GM18505 (cell line): ENCODE measurements at regions not wholly inside any gene's neighbourhood (a gene's known extent, or its start where the extent isn't known, plus 50 kb on each side); places are given as distances from the start of the nearest gene placed in this dataset.

Source experiments
- ATAC-seq: cut with Tn5 transposase; IDR thresholded peaks from one replicate; pipeline ENCODE4 v1.9.1; 2021; ENCODE audit not compliant: unreplicated experiment
- POLR2A ChIP-seq: IDR thresholded peaks from 4 replicates; pipeline ENCODE4 v1.6.1; 2011; ENCODE audit warnings: borderline replicate concordance; ENCODE audit not compliant: insufficient read depth, insufficient read length; ENCODE audit errors: extremely low read depth

DNA sequence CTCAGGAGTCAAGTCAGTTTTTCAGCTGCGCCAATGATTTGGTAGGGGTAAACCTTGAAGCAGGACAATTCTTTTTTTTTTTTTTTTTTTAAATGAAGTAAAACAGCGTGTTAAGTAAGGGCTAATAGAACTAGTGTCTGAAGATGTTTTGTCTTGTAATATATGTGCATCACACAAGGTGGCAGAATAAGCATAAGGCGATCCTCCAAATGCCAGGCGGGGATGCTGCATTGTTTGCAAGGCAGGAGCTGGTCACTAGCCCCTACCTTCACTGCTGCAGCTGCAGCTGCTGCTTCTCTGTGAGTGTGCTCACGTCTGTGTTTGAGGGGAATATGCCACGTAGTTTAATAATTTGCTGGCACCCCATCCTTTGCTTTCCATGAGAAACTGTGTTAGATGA lies 272.7 kb upstream of the MAP3K7 start:
- no peak for ATAC-seq
- no peak for TF ChIP-seq POLR2A

DNA sequence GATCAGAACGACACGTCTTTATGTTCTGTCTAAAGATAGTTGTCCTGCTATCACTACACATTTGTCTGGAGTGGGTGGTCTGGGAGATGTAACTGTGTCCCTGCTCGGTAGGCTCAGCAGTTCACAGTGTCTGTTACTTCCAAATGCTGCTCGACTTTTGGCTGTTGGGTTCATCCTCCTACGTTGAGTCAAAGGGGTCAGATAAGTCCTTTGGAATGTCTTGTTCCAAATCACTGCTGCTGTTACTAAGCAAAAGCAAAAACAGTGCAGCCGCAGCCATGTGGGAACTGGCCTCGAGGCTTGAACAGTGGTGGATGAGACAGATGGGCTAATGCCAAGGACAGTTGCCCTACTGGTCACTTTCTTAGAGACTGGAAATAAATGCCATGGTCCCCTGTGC lies 272.2 kb upstream of the MAP3K7 start:
- no peak for ATAC-seq
- TF ChIP-seq POLR2A, result no peak

DNA sequence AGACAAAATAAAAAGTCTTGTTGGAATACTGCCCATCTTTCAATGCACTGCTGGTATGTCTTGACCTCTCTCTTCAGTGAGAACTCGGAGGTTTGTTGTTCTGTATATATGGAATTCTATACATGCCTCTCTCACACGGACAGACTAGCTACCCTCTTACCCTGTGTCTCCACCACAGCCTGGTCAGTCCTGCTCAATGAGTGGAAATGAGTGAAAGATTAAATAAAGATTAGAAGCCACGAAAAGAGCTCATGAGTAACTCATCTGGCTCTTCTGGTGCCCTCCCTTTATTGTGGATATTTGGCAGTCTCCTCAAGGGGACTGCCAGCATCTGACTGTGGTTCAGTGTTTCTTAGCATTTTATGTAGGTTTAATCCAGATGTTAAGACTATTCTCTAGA lies 262.8 kb upstream of the MAP3K7 start:
- no peak for ATAC-seq

DNA sequence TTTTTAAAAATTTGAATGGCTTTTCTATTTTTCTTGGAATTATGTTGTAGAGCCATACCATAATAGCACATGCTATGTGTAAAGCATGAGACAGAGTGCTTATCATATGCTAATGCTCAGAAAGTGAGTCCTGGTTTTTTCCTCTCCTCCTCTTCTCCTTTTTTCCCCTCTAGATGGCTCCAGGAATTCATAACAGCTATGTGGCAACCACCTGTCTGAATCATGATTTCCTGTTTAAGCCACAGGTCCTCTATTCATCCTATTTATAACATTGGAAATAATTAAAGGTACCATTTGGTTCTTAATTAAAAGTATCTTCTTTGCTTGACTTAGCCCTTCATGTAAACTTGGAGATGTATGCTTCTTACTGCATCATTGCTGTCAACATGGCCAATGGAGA lies 260.0 kb upstream of the MAP3K7 start:
- ATAC-seq, result no peak
- no peak for TF ChIP-seq POLR2A

More for the DNA sequence above, 262.8 kb upstream of the MAP3K7 start:
- TF ChIP-seq POLR2A, result no peak

DNA sequence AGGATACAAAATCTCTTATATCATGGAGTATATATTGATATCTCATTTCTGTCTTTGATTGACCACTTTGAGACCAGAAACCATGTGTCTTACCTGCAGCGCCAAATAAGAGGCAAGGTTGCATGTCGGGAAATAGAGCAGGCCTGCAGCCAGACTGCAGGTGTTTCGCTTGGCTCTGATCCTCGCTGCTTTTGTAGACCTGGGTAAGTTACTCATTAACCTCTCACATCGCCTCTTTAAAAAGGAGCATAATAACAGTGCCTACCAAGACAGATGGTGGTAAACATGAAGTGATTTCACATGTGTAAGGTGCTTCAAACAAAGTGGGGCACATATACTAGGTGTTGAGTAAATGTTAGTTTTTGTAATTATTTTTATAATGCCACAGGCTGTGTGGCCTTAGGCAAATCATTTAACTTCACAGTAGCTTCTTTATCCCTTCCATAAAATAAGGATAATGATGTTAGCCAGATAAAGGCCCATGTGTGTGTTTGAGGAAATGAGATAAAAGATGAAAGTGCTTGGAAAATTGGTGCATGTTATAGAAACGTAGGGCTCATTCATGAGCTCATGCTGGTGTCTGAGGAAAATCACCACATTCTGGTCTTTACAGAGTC lies 248.8 kb upstream of the MAP3K7 start:
- no peak for ATAC-seq

DNA sequence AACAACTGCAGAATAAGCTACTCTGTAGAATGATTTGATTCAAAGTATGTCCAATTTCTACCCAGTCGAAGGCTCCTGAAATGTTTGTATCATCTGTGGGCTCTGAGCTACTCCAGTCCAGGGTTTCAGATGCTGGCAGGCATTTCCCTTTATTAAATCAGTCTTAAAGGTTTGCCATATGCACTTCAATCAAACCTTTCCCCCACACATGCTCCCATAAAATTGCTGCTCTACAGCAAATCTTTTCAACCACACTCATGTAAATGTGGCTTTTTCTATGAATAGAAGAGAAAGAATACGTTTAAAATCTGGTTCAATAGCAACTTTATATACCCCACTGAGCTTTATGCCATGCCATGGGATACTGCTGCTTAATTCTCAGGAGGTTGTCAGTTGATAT lies 242.4 kb upstream of the MAP3K7 start:
- no peak for TF ChIP-seq POLR2A
- no peak for ATAC-seq

More for the DNA sequence above, 248.8 kb upstream of the MAP3K7 start:
- no peak for TF ChIP-seq POLR2A

DNA sequence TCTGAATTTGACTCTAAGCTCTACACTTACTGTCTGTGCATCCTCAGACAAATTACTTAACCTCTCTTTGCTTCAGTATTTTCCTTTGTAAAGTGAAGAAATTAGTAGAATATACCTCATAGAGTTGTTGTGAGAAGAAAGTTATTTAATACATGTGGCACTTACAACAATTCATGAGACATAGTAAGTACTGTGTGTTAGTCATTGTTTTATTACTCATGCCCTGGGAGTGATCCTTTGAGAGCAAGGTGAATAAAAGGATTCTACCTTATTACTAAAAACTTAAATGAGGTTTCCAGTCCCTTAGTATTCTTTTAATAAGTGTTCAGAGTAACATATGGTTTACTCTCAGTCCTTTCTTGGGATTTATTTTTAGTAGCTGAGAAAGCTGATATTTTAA lies 233.6 kb upstream of the MAP3K7 start:
- ATAC-seq, result no peak
- TF ChIP-seq POLR2A, result no peak

DNA sequence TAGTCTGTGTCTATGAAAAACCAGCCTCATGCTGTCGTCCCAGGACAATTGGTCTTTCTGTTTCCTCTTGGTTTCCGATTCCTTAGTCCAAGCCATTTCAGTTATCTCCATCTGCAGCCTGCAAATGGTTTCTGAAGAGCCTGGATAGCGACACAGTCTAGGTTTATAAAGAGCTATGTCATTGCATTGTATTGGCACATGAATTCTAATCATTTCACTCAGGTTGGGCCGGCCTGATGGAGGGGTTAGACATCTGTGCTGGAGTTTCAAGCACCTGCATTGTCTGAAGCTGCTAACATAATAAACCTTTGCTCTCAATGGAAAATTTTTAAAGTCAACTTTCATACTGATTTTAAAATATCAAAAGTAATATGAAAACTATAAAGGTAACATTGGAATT lies 232.6 kb upstream of the MAP3K7 start:
- TF ChIP-seq POLR2A, result no peak
- no peak for ATAC-seq

DNA sequence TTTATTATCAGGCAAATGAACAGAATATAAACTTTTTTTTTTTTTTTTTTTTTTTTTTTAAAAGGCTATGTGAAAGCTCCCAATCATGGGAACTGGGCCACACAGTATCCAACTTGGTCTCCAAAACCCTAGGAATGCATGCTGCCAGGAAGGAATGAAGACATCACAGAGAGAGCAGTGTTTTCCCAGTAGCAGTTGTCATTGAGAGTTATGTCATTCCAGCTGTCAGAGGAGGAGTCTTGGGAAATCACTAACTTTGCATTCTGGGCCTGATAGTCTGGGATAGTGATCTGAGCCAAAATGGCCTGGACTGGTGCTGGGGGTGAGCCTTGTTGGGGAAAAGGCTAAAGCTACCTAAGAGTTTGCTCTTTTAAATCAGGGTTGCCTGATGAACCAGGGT lies 231.3 kb upstream of the MAP3K7 start:
- ATAC-seq, result no peak

DNA sequence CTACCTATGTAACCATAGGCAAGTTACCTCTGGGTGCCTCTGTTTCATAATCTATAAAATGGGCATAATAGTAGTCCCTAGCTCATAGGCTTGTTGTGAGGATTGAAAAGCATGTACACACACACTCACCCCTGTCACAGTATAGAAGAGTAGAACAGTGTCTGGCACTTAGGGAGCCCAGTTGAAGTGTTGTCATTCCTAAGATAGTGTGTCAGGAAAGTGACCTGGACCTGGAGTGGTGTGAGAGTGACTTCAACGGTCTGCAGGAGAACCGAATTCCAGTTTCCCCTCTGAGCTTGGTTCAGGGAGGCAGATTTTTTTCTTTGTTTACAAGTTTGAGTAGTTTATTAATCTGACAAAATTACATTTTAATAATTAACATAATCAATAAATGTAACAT lies 229.9 kb upstream of the MAP3K7 start:
- no peak for TF ChIP-seq POLR2A
- ATAC-seq, result no peak

More for the DNA sequence above, 231.3 kb upstream of the MAP3K7 start:
- no peak for TF ChIP-seq POLR2A

DNA sequence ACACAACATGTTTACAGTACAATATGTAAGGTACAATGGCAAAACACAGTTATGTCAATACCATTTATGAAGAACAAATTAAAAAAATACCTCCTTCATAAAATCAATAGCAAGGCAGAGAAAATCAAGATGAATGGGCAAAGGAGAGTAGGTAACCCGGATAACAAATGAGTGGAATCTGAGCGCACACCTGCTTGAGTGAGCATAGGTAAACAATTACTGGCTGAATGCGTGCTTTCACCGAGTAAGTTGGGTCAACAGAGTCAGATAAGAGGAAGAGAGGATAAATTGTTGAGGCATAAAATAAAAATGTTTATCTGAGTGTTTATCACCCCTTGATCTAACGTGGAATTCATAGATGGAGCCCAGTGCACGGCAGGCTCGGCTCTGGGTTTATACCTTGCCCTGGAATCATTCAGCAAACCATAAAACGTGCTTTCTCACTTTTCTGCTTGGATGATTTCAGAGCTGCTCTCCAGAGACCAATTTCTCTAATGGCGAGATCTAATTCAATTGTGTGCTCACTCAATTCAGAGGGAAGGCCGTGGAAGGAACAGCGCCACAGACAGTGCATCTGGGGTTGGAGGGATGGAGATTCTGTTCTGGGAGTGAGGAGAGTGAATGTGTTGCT lies 224.8 kb upstream of the MAP3K7 start:
- TF ChIP-seq POLR2A, result no peak
- ATAC-seq, result no peak

DNA sequence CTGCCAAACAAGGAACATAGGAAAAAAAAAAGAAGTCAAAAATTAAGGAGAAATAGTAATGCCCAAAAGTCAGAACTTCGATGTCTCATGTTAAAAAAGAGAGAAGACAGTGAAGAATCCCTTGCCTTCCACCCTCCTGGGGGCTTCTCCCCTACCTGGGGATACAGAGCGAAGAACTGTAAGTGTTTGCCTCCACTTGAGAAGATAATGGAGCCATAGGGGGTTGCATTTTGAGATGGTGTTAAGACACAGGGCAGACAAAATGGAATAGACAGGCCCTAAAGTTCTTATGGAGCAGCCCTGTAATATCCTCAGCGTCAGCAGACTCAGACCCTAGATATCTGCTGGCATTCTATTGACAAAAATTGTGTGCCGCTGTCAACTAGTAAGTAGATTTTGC lies 222.2 kb upstream of the MAP3K7 start:
- no peak for TF ChIP-seq POLR2A
- no peak for ATAC-seq

DNA sequence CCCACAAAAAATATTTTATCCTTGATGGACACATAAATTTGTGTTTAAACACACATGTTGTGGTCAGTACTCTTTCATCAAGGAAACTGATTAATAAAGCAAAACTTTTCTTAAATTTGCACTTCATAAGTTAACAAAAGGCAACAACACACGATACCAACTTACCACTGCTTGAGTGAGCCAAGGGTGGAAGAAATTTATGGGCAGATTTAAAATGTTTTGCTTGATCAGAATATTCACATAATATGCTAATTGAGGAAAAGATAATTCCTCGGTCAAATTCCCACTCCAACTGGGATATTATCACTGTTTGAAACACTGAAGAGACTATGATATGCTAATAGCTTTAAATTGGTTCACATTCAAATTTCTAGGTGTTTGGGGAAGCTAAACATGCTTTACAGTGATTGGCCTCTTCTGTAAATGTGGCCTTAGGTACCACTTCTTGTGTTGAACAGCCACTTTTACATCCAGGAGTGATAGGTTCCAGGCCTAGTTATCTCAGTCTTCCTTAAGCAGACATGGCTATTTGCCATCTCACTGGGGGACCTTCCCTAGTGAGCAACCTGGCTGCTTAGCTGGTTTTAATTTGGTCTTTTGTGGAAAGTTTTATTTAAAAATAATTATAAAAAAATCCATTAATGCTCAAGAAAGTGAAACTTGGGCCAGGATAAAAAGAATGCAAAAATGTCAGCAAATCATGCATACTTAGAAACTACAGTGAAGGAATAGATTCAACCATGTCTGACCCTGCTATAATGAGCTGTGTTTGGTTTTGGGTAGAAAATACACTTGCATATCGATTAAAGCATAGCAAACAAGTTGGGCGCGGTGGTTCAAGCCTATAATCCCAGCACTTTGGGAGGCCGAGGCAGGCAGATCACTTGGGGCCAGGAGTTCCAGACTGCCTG lies 221.2 kb upstream of the MAP3K7 start:
- ATAC-seq, result no peak

More for the DNA sequence above, 221.2 kb upstream of the MAP3K7 start:
- no peak for TF ChIP-seq POLR2A
